ENCODE measurements at regions not wholly inside any gene's neighbourhood (a gene's known extent, or its start where the extent isn't known, plus 50 kb on each side); places are given as distances from the start of the nearest gene placed in this dataset.
A peak's percentile ranks its signal among the peaks of the same experiment; 100 is the strongest.
"Not testable (repeated sequence)": the region's sequence is repeated elsewhere in the genome, so short reads cannot be mapped to it uniquely, and the experiment has no call there.

- H3K4me3 ChIP-seq (ENCODE audit: low read depth, low read length): no peak overlapping the region
- TF ChIP-seq, protein P1, sequence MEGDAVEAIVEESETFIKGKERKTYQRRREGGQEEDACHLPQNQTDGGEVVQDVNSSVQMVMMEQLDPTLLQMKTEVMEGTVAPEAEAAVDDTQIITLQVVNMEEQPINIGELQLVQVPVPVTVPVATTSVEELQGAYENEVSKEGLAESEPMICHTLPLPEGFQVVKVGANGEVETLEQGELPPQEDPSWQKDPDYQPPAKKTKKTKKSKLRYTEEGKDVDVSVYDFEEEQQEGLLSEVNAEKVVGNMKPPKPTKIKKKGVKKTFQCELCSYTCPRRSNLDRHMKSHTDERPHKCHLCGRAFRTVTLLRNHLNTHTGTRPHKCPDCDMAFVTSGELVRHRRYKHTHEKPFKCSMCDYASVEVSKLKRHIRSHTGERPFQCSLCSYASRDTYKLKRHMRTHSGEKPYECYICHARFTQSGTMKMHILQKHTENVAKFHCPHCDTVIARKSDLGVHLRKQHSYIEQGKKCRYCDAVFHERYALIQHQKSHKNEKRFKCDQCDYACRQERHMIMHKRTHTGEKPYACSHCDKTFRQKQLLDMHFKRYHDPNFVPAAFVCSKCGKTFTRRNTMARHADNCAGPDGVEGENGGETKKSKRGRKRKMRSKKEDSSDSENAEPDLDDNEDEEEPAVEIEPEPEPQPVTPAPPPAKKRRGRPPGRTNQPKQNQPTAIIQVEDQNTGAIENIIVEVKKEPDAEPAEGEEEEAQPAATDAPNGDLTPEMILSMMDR (IDR thresholded peaks at IDR 0.05; ENCODE audit: insufficient read depth, low read depth, low read length, missing control alignments): no peak
- DNase-seq (ENCODE audit: low read depth): no peak
Measured at GRCh38 chrX:147228153-147228552, 413.6 kb upstream of the CXorf51A start.

- TF ChIP-seq, protein P1 (IDR thresholded peaks at IDR 0.05; ENCODE audit: insufficient read depth, low read depth, low read length, missing control alignments): no peak
- peak; percentile 0 for DNase-seq (ENCODE audit: low read depth)
- no peak overlapping the region for H3K4me3 ChIP-seq (ENCODE audit: low read depth, low read length)
Measured at GRCh38 chrX:147226801-147227200, 412.3 kb upstream of the CXorf51A start.

GRCh38 chrX:147217334-147217733, 402.8 kb upstream of the CXorf51A start:
- TF ChIP-seq, protein P1 (IDR thresholded peaks at IDR 0.05; ENCODE audit: insufficient read depth, low read depth, low read length, missing control alignments): no peak

DNA sequence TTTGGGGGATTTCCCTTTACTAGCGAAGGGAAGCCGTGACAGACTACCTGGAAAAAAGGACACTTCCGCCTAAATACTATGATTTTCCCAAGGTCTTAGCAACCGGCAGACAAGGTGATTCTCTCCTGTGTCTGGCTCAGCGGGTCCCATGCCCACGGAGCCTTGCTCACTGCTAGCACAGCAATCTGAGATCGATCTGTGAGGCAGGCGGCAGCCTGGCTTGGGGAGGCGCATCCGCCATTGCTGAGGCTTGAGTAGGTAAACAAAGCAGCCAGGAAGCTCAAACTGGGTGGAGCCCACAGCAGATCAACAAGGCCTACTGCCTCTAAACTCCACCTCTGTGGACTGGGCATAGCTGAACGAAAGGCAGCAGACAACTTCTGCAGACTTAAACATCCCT, 385.9 kb upstream of the CXorf51A start:
- not testable (repeated sequence) for H3K4me3 ChIP-seq (ENCODE audit: low read depth, low read length); DNase-seq (ENCODE audit: low read depth)

More at GRCh38 chrX:147217334-147217733, 402.8 kb upstream of the CXorf51A start:
- H3K4me3 ChIP-seq (ENCODE audit: low read depth, low read length): no peak overlapping the region
- no peak for DNase-seq (ENCODE audit: low read depth)

DNA sequence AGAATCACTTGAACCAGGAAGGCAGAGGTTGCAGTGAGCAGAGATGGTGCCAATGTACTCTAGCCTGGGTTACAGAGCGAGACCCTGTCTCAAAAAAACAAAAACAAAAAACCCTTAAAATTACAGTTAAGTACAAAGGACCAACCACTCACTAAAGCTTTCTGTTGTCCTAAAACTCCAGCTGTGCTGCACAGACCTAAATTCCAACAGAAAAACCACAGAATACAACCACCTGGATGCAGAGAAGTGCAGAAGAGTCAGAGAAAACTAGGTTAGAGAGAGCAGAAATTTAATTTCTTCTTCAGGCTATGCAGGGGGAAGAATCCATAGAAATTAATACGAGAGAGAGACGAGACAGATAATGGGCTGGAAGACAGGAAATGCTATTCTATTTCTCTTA, 376.8 kb upstream of the CXorf51A start:
- no peak for DNase-seq (ENCODE audit: low read depth)
- TF ChIP-seq, protein P1 (IDR thresholded peaks at IDR 0.05; ENCODE audit: insufficient read depth, low read depth, low read length, missing control alignments): no peak
- no peak overlapping the region for H3K4me3 ChIP-seq (ENCODE audit: low read depth, low read length)

DNA sequence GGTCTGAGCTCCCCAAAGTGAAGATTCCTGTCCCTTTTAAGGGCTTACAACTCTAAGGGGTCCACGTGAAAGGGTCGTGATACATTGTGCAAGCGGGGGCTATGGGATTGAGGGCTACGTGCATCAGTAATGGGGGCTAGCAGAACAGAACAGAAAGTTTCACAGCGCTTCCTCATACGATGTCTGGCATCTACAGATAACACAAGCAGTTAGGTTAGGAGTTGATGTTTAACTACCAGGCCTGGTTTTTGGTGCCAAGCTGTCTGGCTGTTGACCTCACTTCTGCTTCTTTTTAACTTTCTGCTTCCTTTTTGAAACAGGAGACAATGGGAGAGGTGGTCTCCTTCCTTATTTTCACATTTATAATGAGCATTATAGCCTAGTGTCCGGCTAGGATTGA, 368.6 kb upstream of the CXorf51A start:
- TF ChIP-seq, protein P1 (IDR thresholded peaks at IDR 0.05; ENCODE audit: insufficient read depth, low read depth, low read length, missing control alignments): no peak
- no peak for DNase-seq (ENCODE audit: low read depth)
- no peak overlapping the region for H3K4me3 ChIP-seq (ENCODE audit: low read depth, low read length)

DNA sequence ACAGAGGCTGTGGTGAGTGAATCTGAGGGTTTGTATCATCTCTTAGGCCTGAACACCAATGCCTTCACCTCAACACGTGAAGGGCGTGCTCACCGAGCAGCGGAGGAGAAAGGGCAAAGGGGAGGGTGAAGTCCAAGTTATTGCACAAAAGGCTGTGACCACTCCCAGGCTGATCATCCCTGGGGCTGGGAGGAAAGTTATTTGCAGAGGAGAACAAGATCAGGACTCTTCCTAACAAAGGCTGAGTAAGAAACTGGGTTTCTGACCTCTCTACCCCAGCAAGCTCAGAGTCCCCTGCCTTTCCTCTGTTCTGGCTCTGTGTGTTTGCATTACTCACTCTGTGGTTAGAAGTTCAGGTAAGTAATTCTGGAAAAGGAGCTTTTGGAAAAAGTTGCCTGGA, 366.3 kb upstream of the CXorf51A start:
- no peak for DNase-seq (ENCODE audit: low read depth)
- TF ChIP-seq, protein P1 (IDR thresholded peaks at IDR 0.05; ENCODE audit: insufficient read depth, low read depth, low read length, missing control alignments): no peak
- no peak overlapping the region for H3K4me3 ChIP-seq (ENCODE audit: low read depth, low read length)
